ENCODE measurements at regions not wholly inside any gene's neighbourhood (a gene's known extent, or its start where the extent isn't known, plus 50 kb on each side); places are given as distances from the start of the nearest gene placed in this dataset.

DNA sequence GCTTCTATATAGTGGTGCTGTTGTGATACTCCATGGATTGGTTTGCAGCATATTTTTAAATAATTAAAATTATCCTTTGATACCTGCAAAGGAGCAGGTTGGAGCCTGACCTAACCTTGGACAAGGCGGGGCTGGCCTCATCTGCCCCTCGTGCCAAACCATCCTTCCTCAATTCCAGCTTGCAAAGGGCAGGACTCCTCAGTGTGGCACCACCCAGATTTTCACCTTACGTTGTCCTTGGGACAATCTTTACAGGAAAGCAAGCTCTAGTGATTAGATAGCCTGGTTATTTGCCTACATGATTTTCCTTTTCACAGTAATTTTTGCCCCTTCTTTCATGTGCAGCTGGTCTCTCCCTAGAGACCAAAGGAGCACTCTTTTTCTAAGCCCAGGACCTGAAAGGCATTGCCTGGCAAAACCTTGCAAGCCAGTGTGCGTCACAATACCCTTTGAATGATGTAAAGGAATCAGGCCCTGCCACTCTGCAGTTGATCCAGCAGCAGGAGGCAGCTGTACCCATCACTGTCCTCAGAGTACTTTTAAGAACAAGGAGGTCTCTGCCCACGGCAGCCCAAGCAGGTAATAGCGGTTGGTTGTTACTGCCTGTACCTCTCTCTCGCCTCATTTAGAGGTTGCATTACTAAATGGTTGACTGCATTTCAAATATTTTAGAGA lies 99.4 kb downstream of the ADSS2 start:
- no peak for DNase-seq

GRCh38 chr1:244353551-244354091 lies 98.1 kb downstream of the ADSS2 start:
- no peak for DNase-seq

- DNase-seq, result no peak
Observed at GRCh38 chr1:244354810-244355278, 96.9 kb downstream of the ADSS2 start.

GRCh38 chr1:244356376-244356775 lies 95.3 kb downstream of the ADSS2 start:
- no peak for DNase-seq

Measured in NCI-H524 (cell line).